ENCODE measurements at regions not wholly inside any gene's neighbourhood (a gene's known extent, or its start where the extent isn't known, plus 50 kb on each side); places are given as distances from the start of the nearest gene placed in this dataset.
"Not testable (repeated sequence)": the region's sequence is repeated elsewhere in the genome, so short reads cannot be mapped to it uniquely, and the experiment has no call there.

GRCh38 chr16:55043499-55043898, 112.8 kb downstream of the IRX5 start:
- DNase-seq, result no peak

GRCh38 chr16:55044201-55044975, 113.7 kb downstream of the IRX5 start:
- no peak for DNase-seq

GRCh38 chr16:55045329-55045728, 114.7 kb downstream of the IRX5 start:
- DNase-seq, result no peak

- DNase-seq, result no peak
These were observed 115.2 kb downstream of the IRX5 start for GRCh38 chr16:55045756-55046460.

GRCh38 chr16:55046513-55046912, 115.8 kb downstream of the IRX5 start:
- DNase-seq, result no peak

GRCh38 chr16:55046916-55047315, 116.3 kb downstream of the IRX5 start:
- DNase-seq, result no peak

- no peak for DNase-seq
These were observed 116.7 kb downstream of the IRX5 start for GRCh38 chr16:55047331-55047730.

GRCh38 chr16:55047903-55048497, 117.3 kb downstream of the IRX5 start:
- DNase-seq, result no peak

- DNase-seq, result no peak
These were observed 118.1 kb downstream of the IRX5 start for GRCh38 chr16:55048745-55049144.

GRCh38 chr16:55051571-55052347, 121.1 kb downstream of the IRX5 start:
- no peak for DNase-seq

GRCh38 chr16:55052348-55052734, 121.7 kb downstream of the IRX5 start:
- DNase-seq, result no peak

- no peak for DNase-seq
These were observed 122.2 kb downstream of the IRX5 start for GRCh38 chr16:55052741-55053415.

GRCh38 chr16:55055262-55055661, 124.6 kb downstream of the IRX5 start:
- DNase-seq, result no peak

GRCh38 chr16:55056585-55057401, 126.1 kb downstream of the IRX5 start:
- no peak for DNase-seq

- no peak for DNase-seq
These were observed 127.2 kb downstream of the IRX5 start for GRCh38 chr16:55057866-55058265.

- no peak for DNase-seq
These were observed 127.9 kb downstream of the IRX5 start for GRCh38 chr16:55058576-55058975.

- DNase-seq, result no peak
These were observed 128.5 kb downstream of the IRX5 start for GRCh38 chr16:55059146-55059545.

GRCh38 chr16:55061126-55061525, 130.5 kb downstream of the IRX5 start:
- DNase-seq, result no peak

GRCh38 chr16:55062442-55062841, 131.8 kb downstream of the IRX5 start:
- no peak for DNase-seq

GRCh38 chr16:55072976-55073375, 142.3 kb downstream of the IRX5 start:
- no peak for DNase-seq

- DNase-seq, result no peak
These were observed 143.2 kb downstream of the IRX5 start for GRCh38 chr16:55073830-55074229.

- not testable (repeated sequence) for DNase-seq
These were observed 144.5 kb downstream of the IRX5 start for GRCh38 chr16:55075208-55075607.

Measured in T-helper 1 cell (primary cell).